ENCODE measurements at regions not wholly inside any gene's neighbourhood (a gene's known extent, or its start where the extent isn't known, plus 50 kb on each side); places are given as distances from the start of the nearest gene placed in this dataset.

- no peak for DNase-seq
These were observed 61.9 kb downstream of the EXOSC2 start for GRCh38 chr9:130755377-130756007.

GRCh38 chr9:130756037-130756436 is 62.5 kb downstream of the EXOSC2 start:
- no peak for DNase-seq

GRCh38 chr9:130756455-130757152 is 63.0 kb downstream of the EXOSC2 start:
- no peak for DNase-seq

- DNase-seq = no peak
These were observed 66.2 kb downstream of the EXOSC2 start for GRCh38 chr9:130759738-130760137.

GRCh38 chr9:130763331-130764171 is 70.0 kb downstream of the EXOSC2 start:
- no peak for DNase-seq

- DNase-seq = no peak
These were observed 69.7 kb upstream of the ABL1 start for GRCh38 chr9:130765137-130766020.

GRCh38 chr9:130766021-130766926 is 68.8 kb upstream of the ABL1 start:
- DNase-seq = no peak

- no peak for DNase-seq
These were observed 68.1 kb upstream of the ABL1 start for GRCh38 chr9:130766927-130767307.

- no peak for DNase-seq
These were observed 66.8 kb upstream of the ABL1 start for GRCh38 chr9:130768265-130768664.

GRCh38 chr9:130768891-130769403 is 66.1 kb upstream of the ABL1 start:
- no peak for DNase-seq

- no peak for DNase-seq
These were observed 65.0 kb upstream of the ABL1 start for GRCh38 chr9:130770093-130770492.

- DNase-seq = peak; percentile 21 to 77
These were observed 64.2 kb upstream of the ABL1 start for GRCh38 chr9:130770679-130771442.

GRCh38 chr9:130772185-130772584 is 62.9 kb upstream of the ABL1 start:
- no peak for DNase-seq

- DNase-seq = no peak
These were observed 60.9 kb upstream of the ABL1 start for GRCh38 chr9:130774183-130774582.

- no peak for DNase-seq
These were observed 59.6 kb upstream of the ABL1 start for GRCh38 chr9:130775336-130775991.

- DNase-seq = no peak
These were observed 55.8 kb upstream of the ABL1 start for GRCh38 chr9:130779153-130779855.

- no peak for DNase-seq
These were observed 54.6 kb upstream of the ABL1 start for GRCh38 chr9:130780415-130780814.

- DNase-seq = no peak
These were observed 54.1 kb upstream of the ABL1 start for GRCh38 chr9:130780865-130781504.

- no peak for DNase-seq
These were observed 53.5 kb upstream of the ABL1 start for GRCh38 chr9:130781569-130781968.

All from SW 1271 (cell line).